ENCODE measurements at regions not wholly inside any gene's neighbourhood (a gene's known extent, or its start where the extent isn't known, plus 50 kb on each side); places are given as distances from the start of the nearest gene placed in this dataset.

- TF ChIP-seq CTCF (IDR thresholded peaks at IDR 0.05; ENCODE audit: low read depth, low read length, poor library complexity, severe bottlenecking) (no peak), EZH2phosphoT487 (IDR thresholded peaks at IDR 0.05; ENCODE audit: borderline replicate concordance, low read length) (no peak)
These were observed 688.3 kb upstream of the DIAPH2 start for GRCh38 chrX:95996294-95996693.

Measured in DOHH2 (cell line).